ENCODE measurements at regions not wholly inside any gene's neighbourhood (a gene's known extent, or its start where the extent isn't known, plus 50 kb on each side); places are given as distances from the start of the nearest gene placed in this dataset.
"Not testable (repeated sequence)": the region's sequence is repeated elsewhere in the genome, so short reads cannot be mapped to it uniquely, and the experiment has no call there.

DNA sequence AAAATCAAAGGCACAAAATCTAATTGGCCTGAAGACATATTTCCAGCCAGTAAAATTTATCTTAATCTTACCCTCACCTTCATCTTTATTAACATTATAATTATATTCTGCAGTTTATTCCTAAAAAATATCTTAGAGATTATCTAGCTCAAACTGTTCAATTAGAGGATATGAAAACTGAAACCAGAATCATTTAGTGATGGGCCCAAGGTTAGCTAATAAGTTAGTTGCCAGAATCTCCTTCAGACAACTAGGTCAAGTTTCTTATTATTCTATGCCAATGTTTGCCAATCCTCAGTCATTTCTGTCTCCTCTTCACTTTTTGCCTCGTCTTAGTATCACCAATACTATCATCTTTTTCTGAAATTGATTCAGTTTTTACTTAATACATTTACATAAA is 56.0 kb upstream of the RASA1 start:
- TF ChIP-seq, protein P1, sequence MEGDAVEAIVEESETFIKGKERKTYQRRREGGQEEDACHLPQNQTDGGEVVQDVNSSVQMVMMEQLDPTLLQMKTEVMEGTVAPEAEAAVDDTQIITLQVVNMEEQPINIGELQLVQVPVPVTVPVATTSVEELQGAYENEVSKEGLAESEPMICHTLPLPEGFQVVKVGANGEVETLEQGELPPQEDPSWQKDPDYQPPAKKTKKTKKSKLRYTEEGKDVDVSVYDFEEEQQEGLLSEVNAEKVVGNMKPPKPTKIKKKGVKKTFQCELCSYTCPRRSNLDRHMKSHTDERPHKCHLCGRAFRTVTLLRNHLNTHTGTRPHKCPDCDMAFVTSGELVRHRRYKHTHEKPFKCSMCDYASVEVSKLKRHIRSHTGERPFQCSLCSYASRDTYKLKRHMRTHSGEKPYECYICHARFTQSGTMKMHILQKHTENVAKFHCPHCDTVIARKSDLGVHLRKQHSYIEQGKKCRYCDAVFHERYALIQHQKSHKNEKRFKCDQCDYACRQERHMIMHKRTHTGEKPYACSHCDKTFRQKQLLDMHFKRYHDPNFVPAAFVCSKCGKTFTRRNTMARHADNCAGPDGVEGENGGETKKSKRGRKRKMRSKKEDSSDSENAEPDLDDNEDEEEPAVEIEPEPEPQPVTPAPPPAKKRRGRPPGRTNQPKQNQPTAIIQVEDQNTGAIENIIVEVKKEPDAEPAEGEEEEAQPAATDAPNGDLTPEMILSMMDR (IDR thresholded peaks at IDR 0.05): no peak
- ATAC-seq (no peak), FAIRE-seq (no peak), DNase-seq (no peak)
- no peaks in the 10 kb centered on the region for H3K27me3 ChIP-seq
- no peak overlapping the region for H3K4me3 ChIP-seq
- H3K9me3 ChIP-seq: no peaks in the 10 kb centered on the region
- no peaks in the 10 kb centered on the region for H3K36me3 ChIP-seq
- intact Hi-C loops (cut with DNase I): no loop called here
- H3K27ac ChIP-seq: no peak overlapping the region
- 49 to 74% methylated on average over 1 of the region's 1 CpG for WGBS, 2 donors
- H3K4me1 ChIP-seq: peaks cover 0 to 11% (median 3%) of the 10 kb centered on the region in 3 donors

DNA sequence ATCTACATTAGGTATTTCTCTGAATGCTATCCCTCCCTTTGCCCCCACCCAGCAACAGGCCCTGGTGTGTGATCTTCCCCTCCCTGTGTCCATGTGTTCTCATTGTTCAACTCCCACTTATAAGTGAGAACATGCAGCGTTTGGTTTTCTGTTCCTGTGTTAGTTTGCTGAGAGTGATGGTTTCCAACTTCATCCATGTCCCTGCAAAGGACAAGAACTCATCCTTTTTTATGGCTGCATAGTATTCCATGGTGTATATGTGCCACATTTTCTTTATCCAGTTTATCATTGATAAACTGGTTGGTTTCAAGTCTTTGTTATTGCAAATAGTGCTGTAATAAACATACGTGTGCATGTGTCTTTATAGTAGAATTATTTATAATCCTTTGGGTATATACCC is 55.5 kb upstream of the RASA1 start:
- H3K27me3 ChIP-seq; ATAC-seq; H3K9me3 ChIP-seq; H3K36me3 ChIP-seq; H3K27ac ChIP-seq; FAIRE-seq; H3K4me3 ChIP-seq; DNase-seq; intact Hi-C loops (cut with DNase I): not testable (repeated sequence)
- WGBS, 2 donors: 27 to 85% methylated on average over 2 of the region's 2 CpGs
- peaks cover 0 to 11% (median 3%) of the 10 kb centered on the region in 3 donors for H3K4me1 ChIP-seq

DNA sequence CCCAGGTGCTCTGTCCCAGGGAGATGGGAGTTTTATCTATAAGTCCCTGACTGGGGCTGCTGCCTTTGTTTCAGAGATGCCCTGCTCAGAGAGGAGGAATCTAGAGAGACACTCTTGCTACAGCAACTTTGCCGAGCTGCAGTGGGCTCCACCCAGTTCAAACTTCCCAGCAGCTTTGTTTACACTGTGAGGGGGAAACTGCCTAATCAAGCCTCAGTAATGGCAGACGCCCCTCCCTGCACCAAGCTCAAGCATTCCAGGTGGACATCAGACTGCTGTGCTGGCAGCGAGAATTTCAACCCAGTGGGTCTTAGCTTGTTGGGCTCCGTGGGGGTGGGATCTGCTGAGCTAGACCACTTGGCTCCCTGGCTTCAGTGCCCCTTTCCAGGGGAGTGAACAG is 50.2 kb upstream of the RASA1 start:
- intact Hi-C loops (cut with DNase I); ATAC-seq; H3K4me3 ChIP-seq; H3K36me3 ChIP-seq; H3K27me3 ChIP-seq; H3K9me3 ChIP-seq; DNase-seq; H3K4me1 ChIP-seq; FAIRE-seq; H3K27ac ChIP-seq: not testable (repeated sequence)
- 38 to 41% methylated on average over 4 of the region's 4 CpGs for WGBS, 2 donors

Small RNA genes in the stretch of these regions (microRNA-seq; reads per million reads assigned to microRNA genes)
- gene MIR4280: 0 reads per million in 2 donors

Measured in pancreas (tissue), 10 donors.